Left renal cortex interstitium (tissue), 4 donors: ENCODE measurements at regions not wholly inside any gene's neighbourhood (a gene's known extent, or its start where the extent isn't known, plus 50 kb on each side); places are given as distances from the start of the nearest gene placed in this dataset.

Experiments used
- DNase-seq, 4 donors: peaks; one replicate each; pipeline ENCODE4 v3.0.0-alpha.2; 2013; ENCODE audit warnings: low read depth in 4 of 4, low spot score in 2 of 4, missing footprints in 1 of 4

- no peak for DNase-seq
These were observed 410.8 kb upstream of the PODXL start for GRCh38 chr7:131967216-131967730.

GRCh38 chr7:131964203-131964602, 407.8 kb upstream of the PODXL start:
- DNase-seq: no peak

GRCh38 chr7:131961054-131961680, 404.7 kb upstream of the PODXL start:
- no peak for DNase-seq

- no peak for DNase-seq
These were observed 402.8 kb upstream of the PODXL start for GRCh38 chr7:131959106-131959812.

- no peak for DNase-seq
These were observed 401.1 kb upstream of the PODXL start for GRCh38 chr7:131957338-131958020.

- DNase-seq: no peak
These were observed 400.4 kb upstream of the PODXL start for GRCh38 chr7:131956864-131957263.

GRCh38 chr7:131955679-131956078, 399.3 kb upstream of the PODXL start:
- DNase-seq: no peak

- DNase-seq: no peak
These were observed 396.8 kb upstream of the PODXL start for GRCh38 chr7:131953184-131953583.

- no peak for DNase-seq
These were observed 395.9 kb upstream of the PODXL start for GRCh38 chr7:131952365-131952764.

- DNase-seq: no peak
These were observed 394.3 kb upstream of the PODXL start for GRCh38 chr7:131950758-131951157.

GRCh38 chr7:131949659-131950058, 393.2 kb upstream of the PODXL start:
- no peak for DNase-seq

- no peak for DNase-seq
These were observed 392.1 kb upstream of the PODXL start for GRCh38 chr7:131948434-131949053.

GRCh38 chr7:131947661-131948060, 391.2 kb upstream of the PODXL start:
- DNase-seq: no peak

- DNase-seq: no peak
These were observed 389.6 kb upstream of the PODXL start for GRCh38 chr7:131945957-131946544.

- peak in 2 of 4 donors; percentile 44 to 52 for DNase-seq
These were observed 389.0 kb upstream of the PODXL start for GRCh38 chr7:131945313-131945911.

GRCh38 chr7:131944556-131945069, 388.2 kb upstream of the PODXL start:
- no peak for DNase-seq

GRCh38 chr7:131943646-131944045, 387.2 kb upstream of the PODXL start:
- no peak for DNase-seq

GRCh38 chr7:131943211-131943610, 386.8 kb upstream of the PODXL start:
- DNase-seq: no peak

GRCh38 chr7:131942287-131943150, 386.1 kb upstream of the PODXL start:
- DNase-seq: no peak
